ENCODE measurements at regions not wholly inside any gene's neighbourhood (a gene's known extent, or its start where the extent isn't known, plus 50 kb on each side); places are given as distances from the start of the nearest gene placed in this dataset.

DNA sequence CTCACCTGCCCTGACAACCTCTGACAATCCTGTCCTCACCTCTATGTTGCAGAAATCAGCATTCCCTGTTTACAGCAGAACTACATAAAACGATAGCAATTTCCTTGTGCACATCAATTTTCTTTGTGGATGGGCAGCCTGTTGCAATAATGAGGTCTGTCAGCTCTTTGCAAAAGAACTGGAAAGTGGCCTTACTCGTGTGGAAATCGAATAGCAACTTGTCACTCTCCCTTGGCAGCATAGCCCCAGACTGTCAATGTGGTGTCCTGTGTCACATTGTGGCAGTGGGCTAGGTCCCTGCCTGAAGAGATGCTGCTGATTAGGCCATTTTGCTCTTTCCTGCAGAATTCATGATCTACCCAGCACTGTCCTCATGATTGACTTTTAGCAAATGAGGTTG lies 531.9 kb downstream of the CCDC85A start:
- H3K36me3 Mint-ChIP-seq (ENCODE audit: low read depth) = peaks cover 6% of the 10 kb centered on the region
- TF ChIP-seq, protein P1, sequence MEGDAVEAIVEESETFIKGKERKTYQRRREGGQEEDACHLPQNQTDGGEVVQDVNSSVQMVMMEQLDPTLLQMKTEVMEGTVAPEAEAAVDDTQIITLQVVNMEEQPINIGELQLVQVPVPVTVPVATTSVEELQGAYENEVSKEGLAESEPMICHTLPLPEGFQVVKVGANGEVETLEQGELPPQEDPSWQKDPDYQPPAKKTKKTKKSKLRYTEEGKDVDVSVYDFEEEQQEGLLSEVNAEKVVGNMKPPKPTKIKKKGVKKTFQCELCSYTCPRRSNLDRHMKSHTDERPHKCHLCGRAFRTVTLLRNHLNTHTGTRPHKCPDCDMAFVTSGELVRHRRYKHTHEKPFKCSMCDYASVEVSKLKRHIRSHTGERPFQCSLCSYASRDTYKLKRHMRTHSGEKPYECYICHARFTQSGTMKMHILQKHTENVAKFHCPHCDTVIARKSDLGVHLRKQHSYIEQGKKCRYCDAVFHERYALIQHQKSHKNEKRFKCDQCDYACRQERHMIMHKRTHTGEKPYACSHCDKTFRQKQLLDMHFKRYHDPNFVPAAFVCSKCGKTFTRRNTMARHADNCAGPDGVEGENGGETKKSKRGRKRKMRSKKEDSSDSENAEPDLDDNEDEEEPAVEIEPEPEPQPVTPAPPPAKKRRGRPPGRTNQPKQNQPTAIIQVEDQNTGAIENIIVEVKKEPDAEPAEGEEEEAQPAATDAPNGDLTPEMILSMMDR (IDR thresholded peaks at IDR 0.05) = no peak
- peaks cover 16% of the 10 kb centered on the region for H3K4me1 Mint-ChIP-seq (ENCODE audit: low read depth)
- H3K27me3 Mint-ChIP-seq (ENCODE audit: low read depth) = peaks cover 6% of the 10 kb centered on the region
- H3K9me3 Mint-ChIP-seq (ENCODE audit: low read depth) = peaks cover 12% of the 10 kb centered on the region
- no peak for DNase-seq (ENCODE audit: low spot score)
- no peak overlapping the region for H3K27ac Mint-ChIP-seq (ENCODE audit: unreplicated experiment)
- H3K4me3 Mint-ChIP-seq (ENCODE audit: unreplicated experiment) = no peak overlapping the region

DNA sequence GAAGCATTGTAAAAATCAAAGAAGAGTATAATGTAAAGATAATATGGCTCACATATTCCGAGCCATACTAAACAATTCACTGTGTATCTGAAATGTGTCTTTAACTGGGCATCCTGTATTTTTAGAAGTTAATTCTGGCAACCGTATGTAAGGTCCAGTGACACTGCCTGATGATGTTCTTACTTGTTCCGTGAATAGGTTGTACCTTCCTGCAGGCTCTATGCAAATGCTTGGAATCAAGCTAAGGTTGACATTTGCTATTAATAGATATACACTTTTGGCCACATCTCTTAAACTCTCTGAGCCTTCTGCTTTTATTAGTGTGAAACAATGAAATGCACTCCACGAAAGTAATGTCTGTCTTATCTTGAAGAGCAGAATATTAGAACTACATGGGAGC lies 534.6 kb downstream of the CCDC85A start:
- H3K4me1 Mint-ChIP-seq (ENCODE audit: low read depth) = peaks cover 10% of the 10 kb centered on the region

DNA sequence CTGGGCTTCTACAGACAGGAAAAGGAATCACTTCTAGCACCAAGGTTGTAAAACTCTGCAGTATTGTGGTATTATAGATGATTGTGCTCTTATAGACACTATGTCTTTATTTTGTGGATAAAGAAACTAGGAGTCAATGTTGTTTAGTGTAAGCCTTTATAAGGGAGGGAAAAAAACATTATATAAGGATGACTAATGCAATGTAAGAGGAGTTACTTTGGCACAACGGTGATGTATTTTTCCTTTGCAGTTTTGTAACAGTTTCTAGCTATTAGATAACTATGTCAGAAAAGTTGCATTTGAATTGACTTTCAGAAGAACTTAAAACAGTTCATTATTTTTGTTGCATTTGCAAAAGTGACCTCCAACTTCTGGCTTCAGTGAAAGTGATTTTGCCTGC lies 545.4 kb downstream of the CCDC85A start:
- no peak overlapping the region for H3K4me3 Mint-ChIP-seq (ENCODE audit: unreplicated experiment)
- DNase-seq (ENCODE audit: low spot score) = no peak

More for the DNA sequence above, 534.6 kb downstream of the CCDC85A start:
- TF ChIP-seq, protein P1 (IDR thresholded peaks at IDR 0.05) = no peak
- Mint-ChIP-seq H3K27me3 (ENCODE audit: low read depth) (peaks cover 8% of the 10 kb centered on the region), H3K27ac (ENCODE audit: unreplicated experiment) (no peak overlapping the region), H3K9me3 (ENCODE audit: low read depth) (peaks cover 18% of the 10 kb centered on the region), H3K4me3 (ENCODE audit: unreplicated experiment) (no peak overlapping the region), H3K36me3 (ENCODE audit: low read depth) (peaks cover 7% of the 10 kb centered on the region)
- DNase-seq (ENCODE audit: low spot score) = no peak

DNA sequence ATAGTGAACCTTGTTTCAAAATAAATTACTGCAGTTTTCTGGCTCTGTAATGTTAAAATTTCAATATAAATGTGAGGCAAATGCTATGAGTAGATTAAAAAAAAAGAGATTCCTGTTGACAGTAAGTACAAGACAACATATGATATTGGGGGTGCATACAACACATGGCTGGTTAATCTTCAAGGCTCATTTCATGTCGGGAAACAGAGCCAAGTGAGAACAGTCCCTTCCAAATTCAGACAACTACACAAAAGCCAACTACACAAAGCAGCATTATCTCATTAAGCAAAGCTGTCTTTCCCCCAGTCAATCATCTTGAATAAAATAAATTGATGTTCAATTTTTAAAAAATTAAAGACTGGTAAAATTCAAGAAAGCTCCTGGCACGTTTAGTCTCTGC lies 549.2 kb downstream of the CCDC85A start:
- Mint-ChIP-seq H3K4me3 (ENCODE audit: unreplicated experiment) (no peak overlapping the region), H3K27me3 (ENCODE audit: low read depth) (no peaks in the 10 kb centered on the region), H3K27ac (ENCODE audit: unreplicated experiment) (no peak overlapping the region), H3K9me3 (ENCODE audit: low read depth) (peaks cover 11% of the 10 kb centered on the region), H3K4me1 (ENCODE audit: low read depth) (peaks cover 31% of the 10 kb centered on the region), H3K36me3 (ENCODE audit: low read depth) (peaks cover 4% of the 10 kb centered on the region)
- no peak for DNase-seq (ENCODE audit: low spot score)
- TF ChIP-seq, protein P1 (IDR thresholded peaks at IDR 0.05) = no peak

More for the DNA sequence above, 545.4 kb downstream of the CCDC85A start:
- TF ChIP-seq, protein P1 (IDR thresholded peaks at IDR 0.05) = no peak
- Mint-ChIP-seq H3K4me1 (ENCODE audit: low read depth) (peaks cover 31% of the 10 kb centered on the region), H3K9me3 (ENCODE audit: low read depth) (peaks cover 28% of the 10 kb centered on the region), H3K36me3 (ENCODE audit: low read depth) (peaks cover 9% of the 10 kb centered on the region), H3K27ac (ENCODE audit: unreplicated experiment) (no peak overlapping the region), H3K27me3 (ENCODE audit: low read depth) (no peaks in the 10 kb centered on the region)

DNA sequence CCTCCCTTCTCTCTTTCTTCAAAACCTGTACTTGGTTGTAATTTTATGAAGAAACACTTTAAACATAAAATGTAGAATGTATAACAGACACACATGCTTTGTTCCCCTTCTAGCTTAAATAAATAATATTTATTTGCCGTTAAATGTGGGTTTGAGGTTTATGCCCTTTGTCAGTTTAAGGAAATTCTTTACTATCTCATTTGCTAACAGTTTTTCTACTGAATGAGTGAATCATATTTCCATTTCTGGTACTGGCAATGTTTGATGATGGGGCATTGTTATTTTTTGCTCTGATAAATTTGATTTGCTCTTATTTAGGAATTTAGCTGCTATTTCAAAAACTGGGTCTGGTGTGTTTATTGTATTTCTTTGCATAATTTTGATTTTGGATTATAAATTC lies 555.6 kb downstream of the CCDC85A start:
- no peak for DNase-seq (ENCODE audit: low spot score)
- peaks cover 13% of the 10 kb centered on the region for H3K9me3 Mint-ChIP-seq (ENCODE audit: low read depth)
- TF ChIP-seq, protein P1 (IDR thresholded peaks at IDR 0.05) = no peak
- peaks cover 2% of the 10 kb centered on the region for H3K36me3 Mint-ChIP-seq (ENCODE audit: low read depth)
- no peak overlapping the region for H3K27ac Mint-ChIP-seq (ENCODE audit: unreplicated experiment)
- H3K27me3 Mint-ChIP-seq (ENCODE audit: low read depth) = no peaks in the 10 kb centered on the region
- no peak overlapping the region for H3K4me3 Mint-ChIP-seq (ENCODE audit: unreplicated experiment)
- H3K4me1 Mint-ChIP-seq (ENCODE audit: low read depth) = peaks cover 36% of the 10 kb centered on the region
